ENCODE measurements at regions not wholly inside any gene's neighbourhood (a gene's known extent, or its start where the extent isn't known, plus 50 kb on each side); places are given as distances from the start of the nearest gene placed in this dataset.

GRCh38 chr12:91817517-91817916, 328.1 kb downstream of the BTG1 start:
- TF ChIP-seq, protein P1, sequence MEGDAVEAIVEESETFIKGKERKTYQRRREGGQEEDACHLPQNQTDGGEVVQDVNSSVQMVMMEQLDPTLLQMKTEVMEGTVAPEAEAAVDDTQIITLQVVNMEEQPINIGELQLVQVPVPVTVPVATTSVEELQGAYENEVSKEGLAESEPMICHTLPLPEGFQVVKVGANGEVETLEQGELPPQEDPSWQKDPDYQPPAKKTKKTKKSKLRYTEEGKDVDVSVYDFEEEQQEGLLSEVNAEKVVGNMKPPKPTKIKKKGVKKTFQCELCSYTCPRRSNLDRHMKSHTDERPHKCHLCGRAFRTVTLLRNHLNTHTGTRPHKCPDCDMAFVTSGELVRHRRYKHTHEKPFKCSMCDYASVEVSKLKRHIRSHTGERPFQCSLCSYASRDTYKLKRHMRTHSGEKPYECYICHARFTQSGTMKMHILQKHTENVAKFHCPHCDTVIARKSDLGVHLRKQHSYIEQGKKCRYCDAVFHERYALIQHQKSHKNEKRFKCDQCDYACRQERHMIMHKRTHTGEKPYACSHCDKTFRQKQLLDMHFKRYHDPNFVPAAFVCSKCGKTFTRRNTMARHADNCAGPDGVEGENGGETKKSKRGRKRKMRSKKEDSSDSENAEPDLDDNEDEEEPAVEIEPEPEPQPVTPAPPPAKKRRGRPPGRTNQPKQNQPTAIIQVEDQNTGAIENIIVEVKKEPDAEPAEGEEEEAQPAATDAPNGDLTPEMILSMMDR (conservative IDR thresholded peaks at IDR 0.05): no peak
- no peak for TF ChIP-seq EZH2 (IDR thresholded peaks at IDR 0.05; ENCODE audit: low read depth)

All from PC-9 (cell line).